GM18520 (cell line): ENCODE measurements at regions not wholly inside any gene's neighbourhood (a gene's known extent, or its start where the extent isn't known, plus 50 kb on each side); places are given as distances from the start of the nearest gene placed in this dataset.

ENCODE experiments used
- ATAC-seq: cut with Tn5 transposase; IDR thresholded peaks from one replicate; pipeline ENCODE4 v1.9.1; 2021; ENCODE audit not compliant: unreplicated experiment

- ATAC-seq: no peak
Observed at GRCh38 chr5:68698025-68698940, 395.5 kb upstream of the SLC30A5 start.

GRCh38 chr5:68699966-68700365 lies 393.8 kb upstream of the SLC30A5 start:
- ATAC-seq: peak; percentile 79

- ATAC-seq: no peak
Observed at GRCh38 chr5:68707575-68707974, 386.2 kb upstream of the SLC30A5 start.

- no peak for ATAC-seq
Observed at GRCh38 chr5:68708156-68708841, 385.5 kb upstream of the SLC30A5 start.

- no peak for ATAC-seq
Observed at GRCh38 chr5:68708842-68709170, 385.0 kb upstream of the SLC30A5 start.

- no peak for ATAC-seq
Observed at GRCh38 chr5:68709239-68709638, 384.6 kb upstream of the SLC30A5 start.

GRCh38 chr5:68710514-68710913 lies 383.3 kb upstream of the SLC30A5 start:
- ATAC-seq: no peak

- peak; percentile 87 for ATAC-seq
Observed at GRCh38 chr5:68711293-68712200, 382.3 kb upstream of the SLC30A5 start.

GRCh38 chr5:68714810-68715209 lies 379.0 kb upstream of the SLC30A5 start:
- ATAC-seq: no peak

- ATAC-seq: no peak
Observed at GRCh38 chr5:68720884-68721610, 372.8 kb upstream of the SLC30A5 start.

- ATAC-seq: no peak
Observed at GRCh38 chr5:68722357-68722756, 371.5 kb upstream of the SLC30A5 start.

- ATAC-seq: no peak
Observed at GRCh38 chr5:68725905-68726683, 367.7 kb upstream of the SLC30A5 start.

- ATAC-seq: no peak
Observed at GRCh38 chr5:68727931-68728330, 365.9 kb upstream of the SLC30A5 start.

GRCh38 chr5:68729678-68730077 lies 364.1 kb upstream of the SLC30A5 start:
- no peak for ATAC-seq

GRCh38 chr5:68730220-68730978 lies 363.4 kb upstream of the SLC30A5 start:
- ATAC-seq: no peak

GRCh38 chr5:68730979-68731654 lies 362.7 kb upstream of the SLC30A5 start:
- no peak for ATAC-seq

- ATAC-seq: no peak
Observed at GRCh38 chr5:68732251-68732650, 361.6 kb upstream of the SLC30A5 start.

GRCh38 chr5:68734781-68735180 lies 359.0 kb upstream of the SLC30A5 start:
- ATAC-seq: no peak

- no peak for ATAC-seq
Observed at GRCh38 chr5:68738236-68738635, 355.6 kb upstream of the SLC30A5 start.
